GM06990 (cell line): ENCODE measurements at regions not wholly inside any gene's neighbourhood (a gene's known extent, or its start where the extent isn't known, plus 50 kb on each side); places are given as distances from the start of the nearest gene placed in this dataset.

Experiments used
- DNase-seq: peaks from one replicate; pipeline ENCODE4 v3.0.0-alpha.2; 2011; ENCODE audit not compliant: insufficient read length; ENCODE audit errors: extremely low read depth
- H3K27me3 ChIP-seq: replicated peaks from 2 replicates; pipeline ENCODE4 v1.6.0; 2011; ENCODE audit warnings: low read length; ENCODE audit not compliant: control insufficient read depth, insufficient read depth
- H3K36me3 ChIP-seq: 2 replicates; pipeline ENCODE4 v1.5.1; 2011; ENCODE audit warnings: low read length; ENCODE audit not compliant: control insufficient read depth, insufficient read depth
- H3K4me3 ChIP-seq: replicated peaks from 2 replicates; pipeline ENCODE4 v1.5.1; 2011; ENCODE audit warnings: low read depth, mild to moderate bottlenecking, control low read depth, low read length
- CTCF ChIP-seq: IDR thresholded peaks from 2 replicates; pipeline ENCODE4 v1.5.1; 2011; ENCODE audit warnings: low read length, control low read depth, mild to moderate bottlenecking, inconsistent platforms; ENCODE audit not compliant: insufficient read depth, poor library complexity, severe bottlenecking

GRCh38 chr7:132022188-132022587 is 465.8 kb upstream of the PODXL start:
- no peak for TF ChIP-seq CTCF
- Histone ChIP-seq H3K27me3 (no peaks in the 10 kb centered on the region), H3K36me3 (no peaks in the 10 kb centered on the region), H3K4me3 (no peak overlapping the region)
- DNase-seq, result no peak

DNA sequence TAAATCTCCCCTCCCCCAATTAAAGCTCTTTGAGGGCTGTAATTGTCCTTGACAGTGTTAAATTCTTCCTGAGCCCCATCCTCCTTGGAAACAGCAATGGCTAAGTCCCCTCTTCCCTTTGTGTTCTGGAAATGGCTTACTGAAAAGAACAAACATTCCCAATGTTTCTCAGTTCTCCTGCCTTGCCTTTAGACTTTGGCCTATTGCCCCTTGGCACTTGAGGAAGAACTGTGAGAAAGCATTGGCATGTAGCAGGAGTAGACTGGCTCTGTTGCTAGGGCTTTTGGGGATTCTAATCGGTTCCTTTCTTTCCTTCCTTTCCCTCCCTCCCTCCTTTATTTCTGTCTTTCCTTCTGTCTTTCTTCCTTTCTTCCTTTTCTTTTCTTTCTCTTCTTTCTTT is 463.3 kb upstream of the PODXL start:
- H3K36me3 ChIP-seq, result no peaks in the 10 kb centered on the region
- H3K27me3 ChIP-seq, result no peaks in the 10 kb centered on the region
- no peak overlapping the region for H3K4me3 ChIP-seq
- DNase-seq, result no peak
- TF ChIP-seq CTCF, result no peak

GRCh38 chr7:132009778-132010177 is 453.4 kb upstream of the PODXL start:
- Histone ChIP-seq H3K36me3 (no peaks in the 10 kb centered on the region), H3K27me3 (no peaks in the 10 kb centered on the region), H3K4me3 (no peak overlapping the region)
- TF ChIP-seq CTCF, result no peak
- no peak for DNase-seq

GRCh38 chr7:132004529-132004928 is 448.1 kb upstream of the PODXL start:
- no peak for DNase-seq
- no peak for TF ChIP-seq CTCF
- H3K36me3 ChIP-seq, result no peaks in the 10 kb centered on the region

GRCh38 chr7:132002343-132002968 is 446.0 kb upstream of the PODXL start:
- Histone ChIP-seq H3K4me3 (no peak overlapping the region), H3K27me3 (no peaks in the 10 kb centered on the region), H3K36me3 (no peaks in the 10 kb centered on the region)
- DNase-seq, result no peak
- TF ChIP-seq CTCF, result no peak

More at GRCh38 chr7:132004529-132004928, 448.1 kb upstream of the PODXL start:
- Histone ChIP-seq H3K27me3 (no peaks in the 10 kb centered on the region), H3K4me3 (no peak overlapping the region)

- no peak for DNase-seq
- no peak for TF ChIP-seq CTCF
- H3K4me3 ChIP-seq, result no peak overlapping the region
- no peaks in the 10 kb centered on the region; the same call in 1 of the 2 replicates for H3K27me3 ChIP-seq
- H3K36me3 ChIP-seq, result no peaks in the 10 kb centered on the region
Observed at GRCh38 chr7:132001146-132001545, 444.7 kb upstream of the PODXL start.
